ENCODE measurements at regions not wholly inside any gene's neighbourhood (a gene's known extent, or its start where the extent isn't known, plus 50 kb on each side); places are given as distances from the start of the nearest gene placed in this dataset.

DNA sequence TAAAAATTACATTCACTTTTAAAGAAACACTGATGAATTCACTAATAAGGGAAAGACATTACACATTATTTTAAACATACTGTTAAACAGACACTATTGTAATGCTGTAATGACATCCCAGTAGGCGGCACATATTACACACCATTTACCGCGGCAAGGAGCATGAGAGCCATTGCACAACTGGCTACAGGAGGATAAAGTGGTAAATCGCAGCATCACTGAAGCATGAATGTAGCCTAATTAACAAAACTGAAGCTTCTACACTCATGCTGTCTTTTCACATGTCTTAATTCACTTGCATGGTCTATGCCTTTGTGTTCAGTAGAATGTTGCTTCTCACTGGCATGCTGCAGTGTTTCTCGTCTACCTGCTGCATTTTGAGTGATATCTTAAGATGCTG is 1046.0 kb downstream of the MRPL39 start:
- TF ChIP-seq, protein P1, sequence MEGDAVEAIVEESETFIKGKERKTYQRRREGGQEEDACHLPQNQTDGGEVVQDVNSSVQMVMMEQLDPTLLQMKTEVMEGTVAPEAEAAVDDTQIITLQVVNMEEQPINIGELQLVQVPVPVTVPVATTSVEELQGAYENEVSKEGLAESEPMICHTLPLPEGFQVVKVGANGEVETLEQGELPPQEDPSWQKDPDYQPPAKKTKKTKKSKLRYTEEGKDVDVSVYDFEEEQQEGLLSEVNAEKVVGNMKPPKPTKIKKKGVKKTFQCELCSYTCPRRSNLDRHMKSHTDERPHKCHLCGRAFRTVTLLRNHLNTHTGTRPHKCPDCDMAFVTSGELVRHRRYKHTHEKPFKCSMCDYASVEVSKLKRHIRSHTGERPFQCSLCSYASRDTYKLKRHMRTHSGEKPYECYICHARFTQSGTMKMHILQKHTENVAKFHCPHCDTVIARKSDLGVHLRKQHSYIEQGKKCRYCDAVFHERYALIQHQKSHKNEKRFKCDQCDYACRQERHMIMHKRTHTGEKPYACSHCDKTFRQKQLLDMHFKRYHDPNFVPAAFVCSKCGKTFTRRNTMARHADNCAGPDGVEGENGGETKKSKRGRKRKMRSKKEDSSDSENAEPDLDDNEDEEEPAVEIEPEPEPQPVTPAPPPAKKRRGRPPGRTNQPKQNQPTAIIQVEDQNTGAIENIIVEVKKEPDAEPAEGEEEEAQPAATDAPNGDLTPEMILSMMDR (IDR thresholded peaks at IDR 0.05) = no peak
- no peak for TF ChIP-seq POLR2AphosphoS5 (IDR thresholded peaks at IDR 0.05; ENCODE audit: insufficient read depth in 1 of 2, low read depth in 1 of 2)
- no peak for TF ChIP-seq POLR2A (IDR thresholded peaks at IDR 0.05)

All from vagina (tissue), 2 donors.